HCT116 (cell line): ENCODE measurements at regions not wholly inside any gene's neighbourhood (a gene's known extent, or its start where the extent isn't known, plus 50 kb on each side); places are given as distances from the start of the nearest gene placed in this dataset.

ENCODE experiments used
- ATAC-seq: fragments of 200-7000 bp; cut with Tn5 transposase; 2 replicates; pipeline ENCODE4 v1.9.1; 2020; ENCODE audit warnings: mild to moderate bottlenecking, moderate library complexity
- BruUV-seq: library from RNA; stranded (reverse); fragments of 400-500 nt; replicated peaks from 2 replicates; lab custom pipeline; 2021; lab: Mats Ljungman, UMichigan
- CTCF ChIA-PET: fragments of 300-600 bp; sonication (Branson Sonifier 250); formaldehyde crosslinking; loops from one replicate; lab custom pipeline; 2021; ENCODE audit warnings: antibody characterized with exemption; lab: Charles Lee
- POLR2A ChIA-PET: fragments of 300-600, 350-600 bp; sonication (Branson Sonifier 250); formaldehyde crosslinking; loops from one replicate; lab custom pipeline; 2021; ENCODE audit warnings: antibody characterized with exemption; lab: Charles Lee
- RAD21 ChIA-PET, 2 experiments: fragments of 300-600 bp; sonication (Branson Sonifier 250); formaldehyde crosslinking; loops; one replicate each; lab custom pipeline; 2023; ENCODE audit warnings: low total read pairs in 2 of 2; ENCODE audit not compliant: uncharacterized antibody in 2 of 2, unreplicated experiment in 2 of 2, low non-redundant PET in 1 of 2; lab: Charles Lee
- DNase-seq: peaks from one replicate; pipeline ENCODE4 v3.0.0-alpha.2; 2010; ENCODE audit warnings: low read depth, low spot score
- H2AFZ ChIP-seq: fragments of 200-600 bp; shearing (Covaris generic), sonication (generic); 2 replicates; pipeline ENCODE4 v1.6.1; 2017; ENCODE audit warnings: low read depth, mixed run types, mixed read lengths, antibody characterized with exemption, low read length; ENCODE audit not compliant: poor library complexity, severe bottlenecking
- H3K27ac ChIP-seq: 2 replicates; pipeline ENCODE4 v1.5.1; 2012; ENCODE audit warnings: low read depth, low read length
- H3K27me3 ChIP-seq: fragments of 200-600 bp; sonication (generic); 2 replicates; pipeline ENCODE4 v1.6.1; 2016; ENCODE audit warnings: mixed run types, low read length, mixed read lengths; ENCODE audit not compliant: insufficient read depth
- H3K36me3 ChIP-seq, 2 experiments: fragments of 200-500 bp in 1 of 2; fragments of 200-600 bp in 1 of 2; sonication (Bioruptor generic) in 1 of 2; sonication (generic) in 1 of 2; 2 replicates each; pipeline versions ENCODE4 v1.5.1 to v1.6.1; 2014 to 2016; ENCODE audit warnings: low read length in 2 of 2, inconsistent platforms in 1 of 2, mixed read lengths in 1 of 2, mixed run types in 1 of 2; ENCODE audit not compliant: insufficient read depth in 2 of 2, control insufficient read depth in 1 of 2
- H3K4me1 ChIP-seq, 2 experiments: fragments of 200-600 bp in 1 of 2; sonication (generic) in 1 of 2; 2 replicates each; pipeline versions ENCODE4 v1.5.1 to v1.6.1; 2012 to 2017; ENCODE audit warnings: low read length in 2 of 2, inconsistent platforms in 1 of 2, mild to moderate bottlenecking in 1 of 2, mixed read lengths in 1 of 2, mixed run types in 1 of 2, moderate library complexity in 1 of 2; ENCODE audit not compliant: insufficient read depth in 2 of 2, control insufficient read depth in 1 of 2
- H3K4me2 ChIP-seq: fragments of 200-600 bp; sonication (generic); 2 replicates; pipeline ENCODE4 v1.6.1; 2017; ENCODE audit warnings: mixed run types, low read length, mixed read lengths
- H3K4me3 ChIP-seq, 2 experiments: fragments of 200-600 bp in 1 of 2; sonication (generic) in 1 of 2; replicated peaks in 1 of 2; 2 replicates each; pipeline ENCODE4 v1.5.1; 2011 to 2016; ENCODE audit warnings: low read length in 2 of 2, control low read depth in 1 of 2, low read depth in 1 of 2, mild to moderate bottlenecking in 1 of 2, mixed read lengths in 1 of 2, mixed run types in 1 of 2
- H3K79me2 ChIP-seq: fragments of 200-600 bp; sonication (generic); 2 replicates; pipeline ENCODE4 v1.6.1; 2017; ENCODE audit warnings: mild to moderate bottlenecking, mixed run types, low read length, moderate library complexity, mixed read lengths; ENCODE audit not compliant: insufficient read depth
- H3K9ac ChIP-seq: fragments of 200-600 bp; sonication (generic); 2 replicates; pipeline ENCODE4 v1.6.1; 2016; ENCODE audit warnings: low read length, mixed read lengths
- H3K9me2 ChIP-seq: fragments of 200-600 bp; sonication (generic), shearing (Covaris generic); 2 replicates; pipeline ENCODE4 v1.6.1; 2017; ENCODE audit warnings: mixed run types, mild to moderate bottlenecking, moderate library complexity; ENCODE audit not compliant: insufficient read depth
- H3K9me3 ChIP-seq, 2 experiments: fragments of 200-500 bp in 1 of 2; fragments of 200-600 bp in 1 of 2; sonication (Bioruptor generic) in 1 of 2; sonication (generic) in 1 of 2; 2 replicates each; pipeline ENCODE4 v1.6.1; 2014 to 2017; ENCODE audit warnings: low read length in 2 of 2, mixed read lengths in 2 of 2, inconsistent platforms in 1 of 2, low read depth in 1 of 2, mild to moderate bottlenecking in 1 of 2, mixed run types in 1 of 2, moderate library complexity in 1 of 2; ENCODE audit not compliant: control insufficient read depth in 1 of 2, insufficient read depth in 1 of 2
- H4K20me1 ChIP-seq: fragments of 200-600 bp; sonication (generic), shearing (Covaris generic); 2 replicates; pipeline ENCODE4 v1.6.1; 2017; ENCODE audit warnings: mixed run types, mild to moderate bottlenecking, moderate library complexity; ENCODE audit not compliant: insufficient read depth
- ATF3 ChIP-seq: IDR thresholded peaks from 2 replicates; pipeline ENCODE4 v1.6.1; 2012
- CEBPB ChIP-seq: IDR thresholded peaks from 2 replicates; pipeline ENCODE4 v1.6.1; 2012; ENCODE audit warnings: low read depth
- FOSL1 ChIP-seq: IDR thresholded peaks from 2 replicates; pipeline ENCODE4 v1.6.1; 2012; ENCODE audit warnings: low read depth
- POLR2AphosphoS5 ChIP-seq: IDR thresholded peaks from 2 replicates; pipeline ENCODE4 v1.6.1; 2011; ENCODE audit warnings: mild to moderate bottlenecking, low read depth, low read length, moderate library complexity
- RAD21 ChIP-seq: IDR thresholded peaks from 2 replicates; pipeline ENCODE4 v1.6.1; 2012; ENCODE audit warnings: low read depth, mild to moderate bottlenecking
- SP1 ChIP-seq: IDR thresholded peaks from 2 replicates; pipeline ENCODE4 v1.6.1; 2012; ENCODE audit warnings: low read depth
- TCF7L2 ChIP-seq: IDR thresholded peaks from 2 replicates; pipeline ENCODE4 v1.7.0; 2011; ENCODE audit warnings: borderline replicate concordance, inconsistent platforms; ENCODE audit not compliant: insufficient read depth, insufficient read length; ENCODE audit errors: extremely low read depth
- YY1 ChIP-seq: IDR thresholded peaks from 2 replicates; pipeline ENCODE4 v1.6.1; 2011; ENCODE audit warnings: low read length, low read depth, moderate library complexity, mild to moderate bottlenecking; ENCODE audit not compliant: insufficient replicate concordance; ENCODE audit errors: extremely low read depth
- ZNF274 ChIP-seq: fragments of 200-500 bp; sonication (Bioruptor generic); IDR thresholded peaks from 2 replicates; pipeline ENCODE4 v1.6.1; 2014; ENCODE audit warnings: mild to moderate bottlenecking, low read depth, low read length, inconsistent platforms
- intact Hi-C: fragments of 100-400 bp; cut with micrococcal nuclease; formaldehyde crosslinking; loops from 2 replicates; pipeline ENCODE4 v1.10.0; 2022
- TF ChIP-seq, protein P1 (sequence below), 3 experiments: fragments of 200-600 bp in 1 of 3; sonication (generic) in 1 of 3; IDR thresholded peaks in 2 of 3; conservative IDR thresholded peaks in 1 of 3; 2 replicates each; pipeline ENCODE4 v1.5.1; 2012 to 2017; ENCODE audit warnings: low read depth in 2 of 3, low read length in 2 of 3, antibody characterized with exemption in 1 of 3, borderline replicate concordance in 1 of 3, control low read depth in 1 of 3, mild to moderate bottlenecking in 1 of 3, mixed read lengths in 1 of 3, mixed run types in 1 of 3, moderate library complexity in 1 of 3; ENCODE audit not compliant: insufficient read depth in 1 of 3
- TF ChIP-seq, protein P2 (sequence below): IDR thresholded peaks from 2 replicates; pipeline ENCODE4 v1.6.1; 2012
- TF ChIP-seq, protein P3 (sequence below): IDR thresholded peaks from 2 replicates; pipeline ENCODE4 v1.6.1; 2012; ENCODE audit warnings: low read depth

GRCh38 chr11:116468699-116469098, 304.1 kb downstream of the BUD13 start:
- POLR2A ChIA-PET, result no interaction called here
- DNase-seq, result no peak
- H3K36me3 ChIP-seq, result no peaks in the 10 kb centered on the region
- H2AFZ ChIP-seq, result no peak overlapping the region
- RAD21 ChIA-PET, result no interaction called here
- H3K4me1 ChIP-seq, result 0 out of 4 replicates have a peak, but pooled peaks cover 0 to 4% of the 10 kb centered on the region in 2 experiments
- TF ChIP-seq ATF3 (no peak), CEBPB (no peak), POLR2AphosphoS5 (no peak), YY1 (no peak), TCF7L2 (no peak), RAD21 (no peak), ZNF274 (no peak), SP1 (no peak), FOSL1 (no peak)
- TF ChIP-seq, protein P1, sequence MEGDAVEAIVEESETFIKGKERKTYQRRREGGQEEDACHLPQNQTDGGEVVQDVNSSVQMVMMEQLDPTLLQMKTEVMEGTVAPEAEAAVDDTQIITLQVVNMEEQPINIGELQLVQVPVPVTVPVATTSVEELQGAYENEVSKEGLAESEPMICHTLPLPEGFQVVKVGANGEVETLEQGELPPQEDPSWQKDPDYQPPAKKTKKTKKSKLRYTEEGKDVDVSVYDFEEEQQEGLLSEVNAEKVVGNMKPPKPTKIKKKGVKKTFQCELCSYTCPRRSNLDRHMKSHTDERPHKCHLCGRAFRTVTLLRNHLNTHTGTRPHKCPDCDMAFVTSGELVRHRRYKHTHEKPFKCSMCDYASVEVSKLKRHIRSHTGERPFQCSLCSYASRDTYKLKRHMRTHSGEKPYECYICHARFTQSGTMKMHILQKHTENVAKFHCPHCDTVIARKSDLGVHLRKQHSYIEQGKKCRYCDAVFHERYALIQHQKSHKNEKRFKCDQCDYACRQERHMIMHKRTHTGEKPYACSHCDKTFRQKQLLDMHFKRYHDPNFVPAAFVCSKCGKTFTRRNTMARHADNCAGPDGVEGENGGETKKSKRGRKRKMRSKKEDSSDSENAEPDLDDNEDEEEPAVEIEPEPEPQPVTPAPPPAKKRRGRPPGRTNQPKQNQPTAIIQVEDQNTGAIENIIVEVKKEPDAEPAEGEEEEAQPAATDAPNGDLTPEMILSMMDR (IDR thresholded peaks at IDR 0.05 in 2 of 3, conservative IDR thresholded peaks at IDR 0.05 in 1 of 3; ENCODE audit: borderline replicate concordance in 1 of 3, insufficient read depth in 1 of 3, low read depth in 2 of 3, low read length in 2 of 3), result no peak
- TF ChIP-seq, protein P2, sequence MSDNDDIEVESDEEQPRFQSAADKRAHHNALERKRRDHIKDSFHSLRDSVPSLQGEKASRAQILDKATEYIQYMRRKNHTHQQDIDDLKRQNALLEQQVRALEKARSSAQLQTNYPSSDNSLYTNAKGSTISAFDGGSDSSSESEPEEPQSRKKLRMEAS, result no peak
- TF ChIP-seq, protein P3, sequence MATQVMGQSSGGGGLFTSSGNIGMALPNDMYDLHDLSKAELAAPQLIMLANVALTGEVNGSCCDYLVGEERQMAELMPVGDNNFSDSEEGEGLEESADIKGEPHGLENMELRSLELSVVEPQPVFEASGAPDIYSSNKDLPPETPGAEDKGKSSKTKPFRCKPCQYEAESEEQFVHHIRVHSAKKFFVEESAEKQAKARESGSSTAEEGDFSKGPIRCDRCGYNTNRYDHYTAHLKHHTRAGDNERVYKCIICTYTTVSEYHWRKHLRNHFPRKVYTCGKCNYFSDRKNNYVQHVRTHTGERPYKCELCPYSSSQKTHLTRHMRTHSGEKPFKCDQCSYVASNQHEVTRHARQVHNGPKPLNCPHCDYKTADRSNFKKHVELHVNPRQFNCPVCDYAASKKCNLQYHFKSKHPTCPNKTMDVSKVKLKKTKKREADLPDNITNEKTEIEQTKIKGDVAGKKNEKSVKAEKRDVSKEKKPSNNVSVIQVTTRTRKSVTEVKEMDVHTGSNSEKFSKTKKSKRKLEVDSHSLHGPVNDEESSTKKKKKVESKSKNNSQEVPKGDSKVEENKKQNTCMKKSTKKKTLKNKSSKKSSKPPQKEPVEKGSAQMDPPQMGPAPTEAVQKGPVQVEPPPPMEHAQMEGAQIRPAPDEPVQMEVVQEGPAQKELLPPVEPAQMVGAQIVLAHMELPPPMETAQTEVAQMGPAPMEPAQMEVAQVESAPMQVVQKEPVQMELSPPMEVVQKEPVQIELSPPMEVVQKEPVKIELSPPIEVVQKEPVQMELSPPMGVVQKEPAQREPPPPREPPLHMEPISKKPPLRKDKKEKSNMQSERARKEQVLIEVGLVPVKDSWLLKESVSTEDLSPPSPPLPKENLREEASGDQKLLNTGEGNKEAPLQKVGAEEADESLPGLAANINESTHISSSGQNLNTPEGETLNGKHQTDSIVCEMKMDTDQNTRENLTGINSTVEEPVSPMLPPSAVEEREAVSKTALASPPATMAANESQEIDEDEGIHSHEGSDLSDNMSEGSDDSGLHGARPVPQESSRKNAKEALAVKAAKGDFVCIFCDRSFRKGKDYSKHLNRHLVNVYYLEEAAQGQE, result no peak
- peaks cover 30% of the 10 kb centered on the region for H3K27me3 ChIP-seq
- no peaks in the 10 kb centered on the region for H3K79me2 ChIP-seq
- intact Hi-C loops, result no loop called here
- no peaks in the 10 kb centered on the region for H4K20me1 ChIP-seq
- H3K9me3 ChIP-seq, result no peaks in the 10 kb centered on the region
- H3K9ac ChIP-seq, result no peak overlapping the region
- no peak for ATAC-seq
- no peak overlapping the region for H3K4me3 ChIP-seq
- no peak overlapping the region for H3K4me2 ChIP-seq
- BruUV-seq, result no TSS peak
- no peaks in the 10 kb centered on the region for H3K9me2 ChIP-seq
- CTCF ChIA-PET, result no interaction called here
- H3K27ac ChIP-seq, result no peak overlapping the region
